GM21717 (cell line): ENCODE measurements at regions not wholly inside any gene's neighbourhood (a gene's known extent, or its start where the extent isn't known, plus 50 kb on each side); places are given as distances from the start of the nearest gene placed in this dataset.
"Not testable (repeated sequence)": the region's sequence is repeated elsewhere in the genome, so short reads cannot be mapped to it uniquely, and the experiment has no call there.

ENCODE experiments used
- ATAC-seq: cut with Tn5 transposase; IDR thresholded peaks from one replicate; pipeline ENCODE4 v1.9.1; 2021; ENCODE audit warnings: mild to moderate bottlenecking, moderate library complexity; ENCODE audit not compliant: unreplicated experiment

DNA sequence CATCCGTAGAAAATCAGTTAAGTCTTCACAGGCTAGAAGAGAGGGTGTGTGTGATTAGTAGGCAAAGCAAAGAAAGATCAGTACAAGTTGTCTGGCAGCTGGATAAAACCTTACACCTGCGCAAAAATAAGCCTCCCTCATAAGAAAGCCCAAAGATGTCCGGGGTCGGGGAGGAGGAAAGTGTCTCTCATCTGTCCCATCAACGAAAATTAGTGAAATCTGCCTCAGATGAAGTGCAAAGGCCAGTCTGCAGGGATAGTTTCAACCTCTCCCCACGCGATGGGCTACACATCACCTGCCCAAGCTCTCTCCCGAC lies 333.9 kb downstream of the SRGAP2C start:
- no peak for ATAC-seq

- ATAC-seq = no peak
Observed at GRCh38 chr1:121519042-121519755, 334.4 kb downstream of the SRGAP2C start.

DNA sequence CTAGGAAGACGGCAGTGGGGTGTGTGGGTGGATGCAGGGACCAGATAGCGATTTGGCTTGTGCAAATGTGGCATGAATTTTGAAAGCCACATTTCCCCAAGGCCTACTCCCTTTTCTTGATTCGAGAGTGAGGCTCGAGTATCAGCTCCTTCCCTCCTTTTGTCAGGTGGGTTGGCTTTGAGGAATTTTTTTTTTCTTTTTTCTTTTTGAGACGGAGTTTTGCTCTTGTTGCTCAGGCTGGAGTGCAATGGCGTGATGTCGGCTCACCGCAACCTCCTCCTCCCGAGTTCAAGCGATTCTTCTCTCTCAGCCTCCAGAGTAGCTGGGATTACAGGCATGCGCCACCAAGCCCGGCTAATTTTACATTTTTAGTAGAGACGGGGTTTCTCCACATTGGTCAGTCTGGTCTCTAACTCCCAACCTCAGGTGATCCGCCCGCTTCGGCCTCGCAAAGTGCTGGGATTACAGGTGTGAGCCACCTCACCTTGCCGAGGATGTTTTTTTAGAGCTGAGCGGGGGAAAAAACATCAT lies 335.0 kb downstream of the SRGAP2C start:
- not testable (repeated sequence) for ATAC-seq

DNA sequence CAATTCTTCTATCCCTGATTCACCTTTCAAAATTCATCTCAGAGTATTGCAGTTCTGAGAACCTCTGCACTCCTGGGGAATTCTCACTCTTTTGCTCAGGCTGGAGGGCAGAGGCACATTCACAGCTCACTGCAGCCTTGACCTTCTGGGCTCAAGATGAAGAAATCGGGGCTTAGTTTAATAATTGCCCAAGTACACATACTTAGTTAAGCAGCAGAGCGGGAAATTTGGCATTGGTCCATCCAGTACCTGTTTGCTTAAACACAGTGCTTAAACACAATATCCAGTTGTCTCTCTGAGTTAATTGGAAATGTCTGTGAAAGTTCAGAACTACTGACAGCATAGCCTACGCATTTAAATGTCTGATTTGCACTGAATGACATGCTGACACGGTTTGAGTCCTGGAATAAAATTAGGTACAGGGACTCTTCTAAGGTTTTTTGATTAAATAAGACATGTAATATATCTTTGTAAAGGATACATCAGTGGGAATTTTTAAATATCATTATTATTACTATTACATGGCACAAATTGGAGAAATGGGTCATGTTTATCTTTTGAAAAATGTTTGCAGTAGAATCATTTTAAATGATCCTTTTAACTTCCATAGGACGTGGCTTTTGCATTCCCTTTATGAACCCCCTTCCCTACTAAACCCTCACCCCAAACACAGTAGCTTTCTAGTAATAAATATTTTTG lies 337.4 kb downstream of the SRGAP2C start:
- no peak for ATAC-seq

DNA sequence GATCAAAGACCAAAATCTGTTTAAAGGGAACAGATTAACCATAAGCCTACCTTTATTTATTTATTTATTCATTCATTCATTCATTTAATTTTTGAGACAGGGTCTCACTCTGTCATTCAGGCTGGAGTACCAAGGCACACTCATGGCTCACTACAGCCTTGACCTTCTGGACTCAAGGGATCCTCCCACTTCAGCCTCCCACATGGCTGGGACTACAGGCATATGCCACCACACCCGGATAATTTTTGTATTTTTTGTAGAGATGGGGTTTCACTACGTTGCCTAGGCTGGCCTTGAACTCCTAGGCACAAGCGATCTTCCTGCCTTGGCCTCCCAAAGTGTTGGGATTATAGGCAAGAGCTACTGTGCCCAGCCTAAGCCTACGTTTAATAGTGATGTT lies 338.3 kb downstream of the SRGAP2C start:
- ATAC-seq = not testable (repeated sequence)

GRCh38 chr1:121525355-121525754 lies 340.6 kb downstream of the SRGAP2C start:
- ATAC-seq = no peak

- ATAC-seq = not testable (repeated sequence)
Observed at GRCh38 chr1:121528958-121529357, 344.2 kb downstream of the SRGAP2C start.

DNA sequence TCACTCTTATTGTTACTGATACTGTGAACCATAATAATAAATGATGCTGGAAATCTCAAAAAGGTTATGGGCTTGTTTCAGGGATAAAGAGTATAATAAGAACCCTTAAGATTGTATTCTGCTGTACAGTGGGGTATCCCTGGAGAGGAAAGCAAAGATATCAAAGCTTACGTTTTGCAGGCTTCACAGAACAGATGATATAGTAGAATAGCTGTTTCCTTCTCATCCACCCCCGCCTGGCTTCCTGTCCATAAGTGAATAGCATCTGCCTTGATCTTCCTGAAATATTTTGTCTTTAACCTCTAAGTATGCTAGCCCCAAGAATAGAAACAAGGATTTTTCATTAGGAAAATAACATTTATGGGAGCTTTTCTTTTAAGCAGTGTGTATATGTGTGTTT lies 345.3 kb downstream of the SRGAP2C start:
- not testable (repeated sequence) for ATAC-seq

DNA sequence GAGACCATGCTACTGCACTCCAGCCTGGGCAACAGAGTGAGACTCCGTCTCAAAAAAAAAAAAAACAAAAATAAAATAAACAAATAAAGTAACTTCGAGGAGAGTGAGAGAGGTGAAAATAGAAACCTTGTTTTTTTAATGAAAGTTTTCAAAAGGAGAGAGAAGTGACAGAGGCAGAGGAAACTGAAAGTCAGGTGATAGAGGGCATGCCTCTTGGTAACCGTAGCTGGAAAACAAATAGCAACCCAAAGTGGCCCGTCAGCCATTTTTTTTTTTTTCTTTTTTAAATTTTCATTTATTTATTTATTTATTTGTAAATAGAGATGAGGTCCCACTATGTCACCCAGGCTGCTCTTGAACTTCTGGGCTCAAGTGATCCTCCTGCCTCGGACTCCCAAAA lies 347.0 kb downstream of the SRGAP2C start:
- ATAC-seq = not testable (repeated sequence)

GRCh38 chr1:121538148-121538547 lies 353.4 kb downstream of the SRGAP2C start:
- ATAC-seq = not testable (repeated sequence)

GRCh38 chr1:121538943-121539575 lies 354.3 kb downstream of the SRGAP2C start:
- no peak for ATAC-seq

- ATAC-seq = not testable (repeated sequence)
Observed at GRCh38 chr1:121543988-121544387, 359.2 kb downstream of the SRGAP2C start.

- no peak for ATAC-seq
Observed at GRCh38 chr1:121544500-121544899, 359.7 kb downstream of the SRGAP2C start.

GRCh38 chr1:121545899-121546298 lies 361.1 kb downstream of the SRGAP2C start:
- not testable (repeated sequence) for ATAC-seq

- no peak for ATAC-seq
Observed at GRCh38 chr1:121546830-121547591, 362.2 kb downstream of the SRGAP2C start.

DNA sequence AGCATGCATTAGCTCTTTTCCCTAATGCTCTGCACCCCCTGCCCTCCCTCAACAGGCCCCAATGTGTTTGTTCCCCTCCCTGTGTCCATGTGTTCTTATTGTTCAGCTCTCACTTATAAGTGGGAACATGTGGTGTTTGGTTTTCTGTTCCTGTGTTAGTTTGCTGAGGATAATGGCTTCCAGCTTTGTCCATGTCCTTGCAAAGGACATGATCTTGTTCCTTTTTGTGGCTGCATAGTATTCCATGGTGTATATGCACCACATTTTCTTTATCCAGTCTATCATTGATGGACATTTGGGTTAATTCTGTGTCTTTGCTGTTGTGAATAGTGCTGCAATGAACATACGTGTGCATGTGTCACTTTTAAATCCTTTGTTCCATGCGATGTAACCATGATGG lies 363.0 kb downstream of the SRGAP2C start:
- ATAC-seq = not testable (repeated sequence)

DNA sequence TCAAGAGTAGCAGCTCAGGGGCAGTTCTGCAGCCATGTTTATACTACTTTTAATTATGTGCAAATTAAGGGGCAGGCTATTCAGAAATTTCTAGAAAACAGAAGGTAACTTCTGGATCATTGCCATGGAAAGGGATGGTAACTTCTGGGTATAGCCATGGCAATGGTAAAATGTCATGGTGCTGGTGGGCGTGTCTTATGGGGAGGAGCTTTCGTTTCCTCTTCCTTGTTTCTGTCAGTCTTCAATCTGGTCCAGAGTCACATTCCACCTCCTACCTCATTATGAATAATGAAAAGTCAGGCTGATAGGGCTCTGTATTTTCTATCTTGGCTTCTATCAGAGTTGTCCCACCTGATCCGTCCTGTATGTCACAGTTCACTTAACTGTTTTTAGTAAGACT lies 366.0 kb downstream of the SRGAP2C start:
- ATAC-seq = not testable (repeated sequence)

- not testable (repeated sequence) for ATAC-seq
Observed at GRCh38 chr1:121551491-121551890, 366.7 kb downstream of the SRGAP2C start.

DNA sequence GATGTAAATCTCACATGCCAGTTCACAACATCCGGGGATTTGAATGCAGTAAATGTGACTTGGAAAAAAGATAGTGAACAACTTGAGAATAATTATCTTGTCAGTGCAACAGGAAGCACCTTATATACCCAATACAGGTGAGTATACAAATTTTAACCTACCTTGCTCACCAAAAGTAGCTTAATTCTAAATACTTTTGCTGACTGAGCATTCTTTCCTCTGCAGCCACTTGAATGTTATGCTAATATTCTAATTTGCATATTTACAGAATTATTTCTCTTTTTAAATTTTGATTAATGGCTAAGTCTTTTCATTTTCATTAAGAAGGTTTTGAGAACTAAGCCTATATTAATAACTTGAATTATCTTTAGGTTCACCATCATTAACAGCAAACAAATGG lies 371.8 kb downstream of the SRGAP2C start:
- not testable (repeated sequence) for ATAC-seq

DNA sequence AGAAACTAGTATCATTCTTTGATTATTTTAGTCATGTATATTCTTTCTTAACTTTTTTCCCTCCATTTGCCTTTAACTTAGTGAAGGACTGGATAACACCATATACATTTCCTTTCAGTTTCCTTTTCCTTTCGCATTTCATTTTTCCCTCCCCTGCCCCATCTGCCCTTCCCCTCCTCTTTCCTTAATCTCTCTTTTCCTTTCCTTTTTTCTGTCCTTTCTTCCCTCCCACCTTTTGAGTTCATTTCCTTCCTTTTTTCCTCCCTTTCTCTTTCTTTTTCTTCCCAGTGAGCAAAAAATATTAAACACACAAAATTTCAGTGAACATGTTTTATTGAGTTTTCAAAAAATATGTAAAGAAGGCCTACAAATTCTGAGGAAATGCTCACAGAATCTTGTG lies 373.3 kb downstream of the SRGAP2C start:
- not testable (repeated sequence) for ATAC-seq

GRCh38 chr1:121558514-121558913 lies 373.7 kb downstream of the SRGAP2C start:
- no peak for ATAC-seq
